ENCODE measurements at regions not wholly inside any gene's neighbourhood (a gene's known extent, or its start where the extent isn't known, plus 50 kb on each side); places are given as distances from the start of the nearest gene placed in this dataset.
A peak's percentile ranks its signal among the peaks of the same experiment; 100 is the strongest.
"Not testable (repeated sequence)": the region's sequence is repeated elsewhere in the genome, so short reads cannot be mapped to it uniquely, and the experiment has no call there.

GRCh38 chr10:38209332-38209731 lies 115.2 kb downstream of the ZNF37A start:
- no peak for DNase-seq

DNA sequence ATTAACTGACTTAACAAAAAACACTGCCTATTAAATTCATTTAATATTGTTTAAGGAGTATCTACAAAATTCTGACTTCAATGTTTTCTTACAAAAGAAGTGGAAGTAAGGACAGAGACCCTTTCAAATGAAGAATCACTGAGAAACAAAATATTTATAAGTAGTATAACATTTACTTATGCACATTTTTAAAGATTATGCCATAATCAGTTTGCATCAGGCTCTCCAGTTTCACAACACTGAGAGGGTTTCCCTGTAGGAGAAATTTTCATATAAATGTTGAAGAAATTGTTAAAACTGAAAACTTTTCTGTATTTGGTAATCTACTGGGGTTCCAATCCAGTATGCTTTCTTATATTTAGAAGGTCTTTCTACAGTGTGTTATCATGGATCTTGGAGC lies 115.6 kb downstream of the ZNF37A start:
- DNase-seq: not testable (repeated sequence)

DNA sequence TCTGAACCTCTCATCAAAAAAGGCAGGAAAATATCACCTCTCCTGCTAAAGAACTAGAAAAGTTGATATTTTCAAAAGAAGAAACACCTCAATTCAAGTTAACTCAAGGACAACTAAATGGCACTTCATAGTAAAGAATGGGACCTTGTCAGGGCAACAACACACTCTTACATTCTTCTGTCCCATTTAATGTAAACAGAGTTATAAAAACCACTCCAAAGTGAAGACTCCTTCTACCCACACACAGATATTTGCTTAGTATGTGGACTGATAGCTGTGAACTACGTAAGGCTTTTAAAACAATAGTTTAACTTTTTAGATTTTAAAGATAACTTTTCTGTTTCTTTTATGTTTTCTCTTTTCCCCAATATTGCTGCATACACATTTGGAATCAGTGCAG lies 118.3 kb downstream of the ZNF37A start:
- DNase-seq: no peak

DNA sequence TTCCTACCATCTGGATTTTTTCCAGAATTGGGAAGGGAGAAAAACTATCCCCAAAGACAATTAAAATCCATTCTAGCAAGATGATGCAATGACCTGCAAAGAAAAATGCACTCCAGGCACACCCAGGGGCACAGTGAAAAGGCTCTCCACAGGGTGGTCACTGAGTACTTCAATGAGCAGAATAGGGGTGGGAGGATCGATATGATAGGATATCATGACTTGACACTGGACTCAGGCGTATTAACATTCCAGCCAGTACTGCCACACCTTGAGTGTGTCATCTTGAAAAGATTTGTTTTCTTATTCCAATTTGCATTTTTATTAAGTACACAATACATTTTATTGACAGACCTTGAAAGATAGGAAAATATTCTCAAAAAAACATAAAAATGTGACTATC lies 132.2 kb downstream of the ZNF37A start:
- no peak for DNase-seq

- DNase-seq: no peak
Observed at GRCh38 chr10:38228394-38228793, 134.3 kb downstream of the ZNF37A start.

GRCh38 chr10:38238479-38238878 lies 144.3 kb downstream of the ZNF37A start:
- not testable (repeated sequence) for DNase-seq

DNA sequence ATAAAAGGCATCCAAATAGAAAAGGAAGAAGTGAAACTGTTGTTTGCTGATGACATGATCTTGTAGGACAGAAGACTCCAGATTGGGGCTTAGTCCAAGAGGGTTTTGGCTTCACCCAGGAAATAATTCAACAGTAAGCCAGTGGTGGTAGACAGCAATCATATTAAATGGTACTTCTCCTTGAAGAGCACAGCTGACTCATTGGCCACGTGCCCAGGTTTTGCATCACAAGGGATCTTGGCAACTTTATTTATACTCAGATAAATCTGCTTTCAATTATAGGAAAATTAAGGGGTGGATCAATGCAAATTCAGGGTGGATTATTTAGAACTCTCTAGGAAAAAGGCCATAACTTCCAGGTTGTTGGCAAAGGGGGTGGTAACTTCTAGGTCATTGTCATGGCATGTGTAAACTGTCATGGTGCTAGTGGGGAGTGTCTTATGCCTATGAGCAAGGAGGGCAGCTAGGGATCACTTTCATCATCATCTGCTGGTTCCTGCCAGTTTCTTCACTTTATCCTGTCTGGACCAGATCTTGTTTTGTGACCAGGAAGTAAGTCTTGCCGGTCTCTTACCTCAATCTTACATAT lies 148.0 kb downstream of the ZNF37A start:
- DNase-seq: not testable (repeated sequence)

DNA sequence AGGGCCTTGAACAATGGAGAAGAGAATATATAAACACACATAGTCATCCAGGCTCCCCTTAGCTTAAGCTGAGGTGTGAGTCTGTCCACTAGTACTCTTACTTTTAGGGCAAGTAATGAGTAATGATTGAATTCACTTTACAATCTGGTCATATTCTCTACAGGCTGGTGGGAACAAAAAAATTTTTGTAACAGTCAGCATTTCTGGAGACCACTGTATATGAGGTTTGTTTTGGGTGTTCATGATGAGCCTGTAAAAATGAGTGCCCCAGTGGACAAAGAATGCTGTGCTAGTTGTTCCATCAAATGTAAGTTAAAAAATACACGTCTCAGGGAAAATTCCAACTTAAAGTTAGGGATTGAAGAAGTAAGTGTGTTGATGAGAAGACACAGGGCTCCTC lies 154.0 kb downstream of the ZNF37A start:
- not testable (repeated sequence) for DNase-seq

DNA sequence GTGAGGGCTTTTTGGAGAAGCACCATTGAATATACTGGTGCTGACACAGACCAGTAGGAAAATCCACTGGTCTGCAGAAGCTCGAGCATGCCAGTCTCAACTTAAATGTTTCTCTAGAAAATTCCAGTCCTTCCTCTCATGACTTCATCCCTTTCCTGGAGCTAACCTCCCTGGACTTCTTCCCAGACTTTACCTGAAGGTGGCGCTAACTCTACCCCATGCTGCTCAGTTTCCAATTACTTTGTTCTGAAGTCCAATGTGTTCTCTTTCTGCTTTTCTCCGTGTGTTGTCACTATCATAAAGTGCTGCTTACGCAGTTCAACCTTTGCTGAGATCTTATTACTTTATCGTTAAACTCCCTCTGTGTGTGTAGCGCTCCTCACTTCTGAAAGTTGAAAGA lies 158.4 kb downstream of the ZNF37A start:
- DNase-seq: not testable (repeated sequence)

GRCh38 chr10:38267555-38267954 lies 173.4 kb downstream of the ZNF37A start:
- not testable (repeated sequence) for DNase-seq

DNA sequence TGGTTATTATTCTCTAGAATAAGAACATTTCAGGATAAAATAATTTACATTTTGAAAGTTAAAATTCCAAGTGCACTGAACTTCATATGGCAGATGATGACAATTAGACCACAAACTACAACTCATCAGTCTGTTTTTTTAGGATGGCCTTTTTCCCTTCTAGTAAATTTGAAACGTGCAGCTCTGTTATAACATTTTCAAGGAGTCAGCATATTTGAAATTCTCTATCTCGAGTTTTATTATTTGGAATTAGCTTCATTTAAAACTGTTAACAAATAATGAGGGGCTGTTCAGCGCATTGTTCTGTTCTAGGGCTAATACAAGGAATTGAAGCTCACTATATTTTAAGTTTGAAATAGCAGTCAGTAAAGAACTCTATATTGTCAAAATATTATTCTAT lies 176.9 kb downstream of the ZNF37A start:
- DNase-seq: not testable (repeated sequence)

GRCh38 chr10:38274879-38275278 lies 180.7 kb downstream of the ZNF37A start:
- DNase-seq: not testable (repeated sequence)

DNA sequence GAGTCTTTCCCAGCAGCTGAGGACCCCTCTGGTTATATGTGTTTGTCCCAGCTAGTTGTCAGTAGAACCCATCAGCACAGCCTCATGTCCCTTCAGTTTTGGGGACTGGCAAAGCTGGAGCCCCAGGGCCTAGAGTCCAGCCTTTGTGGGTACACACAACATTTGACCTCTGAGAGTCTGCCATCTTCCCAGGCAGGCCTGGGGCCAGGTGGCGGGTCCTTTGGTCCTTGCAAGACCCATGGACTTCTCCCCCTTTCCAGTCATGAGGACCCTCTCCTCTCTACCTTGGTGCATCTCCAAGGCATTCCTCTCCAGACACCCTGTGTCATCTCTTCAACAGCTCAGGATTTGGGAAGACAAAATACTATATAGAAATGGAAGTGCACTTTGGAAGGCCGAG lies 198.4 kb downstream of the ZNF37A start:
- not testable (repeated sequence) for DNase-seq

GRCh38 chr10:38310111-38310510 lies 216.0 kb downstream of the ZNF37A start:
- not testable (repeated sequence) for DNase-seq

- not testable (repeated sequence) for DNase-seq
Observed at GRCh38 chr10:38315090-38315805, 221.1 kb downstream of the ZNF37A start.

GRCh38 chr10:38321393-38321792 lies 227.3 kb downstream of the ZNF37A start:
- DNase-seq: not testable (repeated sequence)

DNA sequence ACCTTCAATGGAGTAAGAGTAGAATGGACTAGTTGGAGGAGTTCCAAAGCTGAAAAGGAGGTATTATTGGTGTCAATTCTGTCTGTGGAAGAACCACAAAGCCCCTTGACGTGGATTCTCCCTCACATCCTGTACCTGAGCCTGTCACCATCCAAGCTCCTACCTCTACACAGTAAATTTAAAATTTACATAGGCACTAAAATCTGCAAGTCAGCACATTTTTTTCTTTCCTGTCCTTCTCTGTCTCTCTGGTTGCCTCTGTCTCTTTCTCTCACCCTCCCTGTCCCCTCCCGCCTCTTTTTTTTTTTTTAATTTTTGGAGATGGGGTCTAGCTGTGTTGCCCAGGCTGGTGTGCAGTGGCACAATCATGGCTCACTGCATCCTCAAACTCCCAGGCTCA lies 236.2 kb downstream of the ZNF37A start:
- DNase-seq: not testable (repeated sequence)

DNA sequence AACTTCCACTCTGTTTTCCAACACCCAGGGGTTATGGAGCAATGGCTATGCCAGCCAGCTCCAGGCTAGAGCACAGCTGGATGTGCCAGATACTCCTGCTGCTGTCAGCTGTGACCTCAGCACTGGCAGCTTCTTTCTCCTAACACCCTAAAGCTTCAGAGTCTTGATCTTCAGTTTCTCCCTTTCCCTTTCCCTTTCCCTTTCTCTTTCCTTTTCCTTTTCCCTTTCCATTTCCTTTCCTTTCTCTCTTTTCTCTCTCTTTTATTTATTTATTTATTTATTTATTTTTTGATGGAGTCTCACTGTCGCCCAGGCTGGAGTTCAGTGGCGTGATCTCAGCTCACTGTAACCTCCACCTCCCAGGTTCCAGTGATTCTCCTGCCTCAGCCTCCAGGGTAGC lies 237.0 kb downstream of the ZNF37A start:
- not testable (repeated sequence) for DNase-seq

DNA sequence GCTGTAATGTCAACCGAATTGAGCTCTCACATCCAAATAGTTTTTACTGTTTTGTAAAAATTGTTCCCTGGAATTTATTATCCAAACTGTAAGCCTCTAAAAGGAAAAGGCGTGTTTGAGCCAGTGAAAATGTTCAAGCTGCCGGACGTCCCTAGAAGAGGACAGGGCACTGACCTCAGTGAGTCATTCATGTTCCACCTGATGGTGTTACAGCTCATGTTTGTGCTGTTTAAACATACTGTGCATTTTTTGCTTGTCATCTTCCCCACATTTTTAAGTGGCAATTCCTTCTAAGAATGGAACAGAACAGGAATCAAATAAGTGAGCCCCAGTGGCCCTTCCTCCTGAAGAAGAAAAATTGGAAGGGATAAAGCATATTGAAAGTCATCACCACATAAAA lies 239.6 kb downstream of the ZNF37A start:
- not testable (repeated sequence) for DNase-seq

DNA sequence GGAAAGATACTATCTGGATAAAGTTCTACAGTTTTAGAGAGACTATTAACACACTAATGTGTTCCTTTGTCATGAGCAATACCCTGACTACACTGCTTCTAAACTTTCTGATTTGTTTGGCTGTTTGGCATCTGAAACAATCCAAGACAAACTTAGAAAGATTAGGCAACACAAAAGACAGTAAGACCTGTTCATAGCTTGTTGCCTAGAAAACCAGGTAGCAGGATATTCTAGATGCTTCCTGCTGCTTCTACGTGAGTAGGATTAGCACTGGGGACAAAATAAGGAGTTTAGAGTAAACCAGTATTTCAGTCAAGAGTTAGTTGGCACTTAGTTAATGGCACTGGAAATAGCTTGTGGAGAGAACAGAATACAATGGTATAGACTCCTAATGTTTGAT lies 256.5 kb downstream of the ZNF37A start:
- DNase-seq: not testable (repeated sequence)

DNA sequence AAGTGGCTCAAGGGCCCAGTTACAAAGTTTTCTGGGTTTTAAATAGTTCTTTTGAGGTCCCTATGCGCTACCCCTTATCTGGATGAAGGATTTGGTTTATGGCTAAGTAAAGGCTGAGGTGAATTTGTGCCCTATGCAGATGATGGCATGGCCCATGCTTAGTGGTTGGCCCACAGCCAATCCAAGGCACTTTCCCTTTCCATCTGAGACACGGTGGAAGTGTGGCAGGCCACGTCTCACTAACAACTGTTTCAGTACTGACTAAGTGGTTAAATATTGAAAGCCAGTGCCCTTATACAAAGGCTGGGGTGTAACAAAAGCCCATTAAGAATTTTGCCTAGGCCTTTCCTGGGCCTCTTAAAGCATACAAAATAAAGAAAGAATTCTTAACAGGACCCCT lies 260.3 kb downstream of the ZNF37A start:
- not testable (repeated sequence) for DNase-seq

DNA sequence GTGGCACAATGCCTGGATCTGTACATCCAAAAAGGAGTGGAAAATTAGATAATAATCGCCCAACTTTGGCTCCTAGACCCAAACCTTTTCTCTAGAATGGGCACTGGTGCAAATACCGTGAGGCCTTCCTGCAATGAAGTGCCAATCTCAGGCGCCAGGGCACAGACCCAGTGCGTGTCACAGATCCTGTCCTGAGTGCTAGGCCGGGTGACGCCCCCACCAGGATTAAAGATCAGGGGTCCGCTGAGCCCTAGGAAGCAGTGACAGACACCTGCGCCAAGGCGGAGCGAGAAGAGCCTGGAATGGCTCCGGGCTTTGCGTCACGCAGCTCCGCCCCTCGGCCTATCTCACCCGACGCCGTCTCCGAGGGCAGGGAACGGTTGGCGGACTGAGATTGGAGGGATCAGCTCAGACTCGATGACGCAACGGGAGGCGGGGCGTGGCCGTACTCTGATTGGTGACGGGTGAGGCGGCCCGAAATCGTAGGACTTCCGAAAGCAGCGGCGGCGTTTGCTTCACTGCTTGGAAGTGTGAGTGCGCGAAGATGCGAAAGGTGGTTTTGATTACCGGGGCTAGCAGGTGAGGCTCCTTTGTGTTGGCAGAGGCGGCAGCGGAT lies 261.9 kb downstream of the ZNF37A start:
- DNase-seq: peak; percentile 42

DNA sequence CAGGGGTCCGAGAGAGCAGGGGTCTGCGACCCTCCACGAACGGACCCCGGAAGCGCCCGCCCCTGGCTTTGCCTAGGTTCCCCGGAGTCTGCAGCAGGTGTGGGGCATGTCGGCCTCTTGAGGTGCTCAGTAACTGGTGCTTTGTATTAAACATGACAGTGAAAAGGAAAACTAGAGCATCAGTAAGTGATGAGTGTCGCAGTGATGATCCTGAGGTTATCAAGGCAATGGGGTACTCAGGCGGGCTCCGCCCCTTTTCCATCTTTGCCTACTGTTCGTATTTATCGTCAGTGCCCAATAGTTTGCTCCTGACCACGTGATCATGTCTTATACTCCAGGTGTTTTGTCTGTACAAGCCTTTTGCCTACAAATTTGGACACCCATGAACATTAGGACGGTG lies 262.4 kb downstream of the ZNF37A start:
- DNase-seq: not testable (repeated sequence)

- not testable (repeated sequence) for DNase-seq
Observed at GRCh38 chr10:38362514-38362913, 268.4 kb downstream of the ZNF37A start.

All from COR-L47 (cell line).